NAMALWA (cell line): ENCODE measurements at regions not wholly inside any gene's neighbourhood (a gene's known extent, or its start where the extent isn't known, plus 50 kb on each side); places are given as distances from the start of the nearest gene placed in this dataset.

Experiments
- DNase-seq: peaks from one replicate; pipeline ENCODE4 v3.0.0-alpha.2; 2015; ENCODE audit warnings: low spot score

DNA sequence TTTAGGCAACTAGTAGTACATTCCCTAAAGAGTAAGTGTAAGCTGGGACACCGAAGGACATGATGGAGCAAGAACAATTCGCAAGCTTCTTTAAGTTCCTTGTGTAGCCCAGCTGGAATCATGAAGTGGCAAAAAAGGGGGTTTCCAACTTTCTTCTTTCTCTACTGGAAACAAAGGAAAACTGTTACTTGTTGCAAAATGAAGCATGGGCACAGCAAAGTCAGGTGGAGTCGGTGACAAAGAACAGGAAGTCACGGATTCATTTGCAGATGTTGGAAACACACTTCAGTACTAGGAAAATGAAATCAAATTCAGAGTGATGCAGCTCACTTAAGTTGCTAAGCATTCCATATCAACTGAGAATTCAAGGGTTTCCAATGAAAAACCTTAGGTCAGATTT is 706.9 kb upstream of the STXBP6 start:
- DNase-seq, result no peak

GRCh38 chr14:25753130-25753529 is 703.2 kb upstream of the STXBP6 start:
- no peak for DNase-seq

DNA sequence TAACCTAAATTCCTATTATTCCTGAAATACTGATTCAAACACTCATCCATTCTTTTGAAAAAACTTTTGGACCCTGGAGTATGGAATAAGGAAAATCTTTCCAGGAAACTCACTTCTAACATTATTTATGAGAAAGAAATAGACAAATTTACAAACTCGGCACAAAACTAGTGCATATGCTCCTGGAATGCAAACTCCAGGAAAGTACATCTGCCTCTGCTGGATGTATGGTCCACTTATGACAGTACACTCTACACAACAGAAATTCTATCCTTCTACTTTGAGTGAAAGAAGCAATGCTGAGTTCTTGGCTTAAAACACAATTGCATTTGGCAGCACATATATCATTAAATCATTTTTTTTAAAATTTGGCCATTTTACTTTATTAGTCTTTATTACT is 700.5 kb upstream of the STXBP6 start:
- DNase-seq, result no peak
